IMR-90 (cell line): ENCODE measurements at regions not wholly inside any gene's neighbourhood (a gene's known extent, or its start where the extent isn't known, plus 50 kb on each side); places are given as distances from the start of the nearest gene placed in this dataset.

ENCODE experiments used
- BHLHE40 ChIP-seq: fragments of 150-350 bp; IDR thresholded peaks from 2 replicates; pipeline ENCODE4 v1.6.1; 2016; ENCODE audit warnings: mild to moderate bottlenecking, low read depth, low read length
- CEBPB ChIP-seq: IDR thresholded peaks from 2 replicates; pipeline ENCODE4 v1.6.1; 2012; ENCODE audit warnings: low read depth, low read length, improper control_type of control experiment
- CHD1 ChIP-seq: IDR thresholded peaks from 2 replicates; pipeline ENCODE4 v1.6.1; 2012; ENCODE audit warnings: low read depth, low read length, improper control_type of control experiment
- FOS ChIP-seq: fragments of 150-350 bp; IDR thresholded peaks from 2 replicates; pipeline ENCODE4 v1.6.1; 2016; ENCODE audit warnings: low read depth, low read length
- MAFK ChIP-seq: IDR thresholded peaks from 2 replicates; pipeline ENCODE4 v1.6.1; 2012; ENCODE audit warnings: low read depth, low read length, improper control_type of control experiment
- MAZ ChIP-seq: IDR thresholded peaks from 2 replicates; pipeline ENCODE4 v1.6.1; 2012; ENCODE audit warnings: low read depth, mild to moderate bottlenecking, low read length, improper control_type of control experiment, moderate library complexity, borderline replicate concordance
- POLR2A ChIP-seq: IDR thresholded peaks from 2 replicates; pipeline ENCODE4 v1.6.1; 2012; ENCODE audit warnings: mild to moderate bottlenecking, low read depth, low read length
- RAD21 ChIP-seq: IDR thresholded peaks from 2 replicates; pipeline ENCODE4 v1.6.1; 2012; ENCODE audit warnings: low read length, improper control_type of control experiment
- RCOR1 ChIP-seq: IDR thresholded peaks from 2 replicates; pipeline ENCODE4 v1.6.1; 2012; ENCODE audit warnings: mild to moderate bottlenecking, low read length, improper control_type of control experiment; ENCODE audit not compliant: insufficient replicate concordance
- RFX5 ChIP-seq: IDR thresholded peaks from 2 replicates; pipeline ENCODE4 v1.8.0; 2012; ENCODE audit warnings: low read depth, mild to moderate bottlenecking, low read length, moderate library complexity
- SMC3 ChIP-seq: fragments of 150-350 bp; IDR thresholded peaks from 2 replicates; pipeline ENCODE4 v1.6.1; 2016; ENCODE audit warnings: low read depth, mild to moderate bottlenecking, antibody characterized with exemption, low read length, moderate library complexity
- TF ChIP-seq, protein P1 (sequence below): conservative IDR thresholded peaks from 2 replicates; pipeline ENCODE4 v1.5.1; 2012; ENCODE audit warnings: mild to moderate bottlenecking, low read depth, low read length, improper control_type of control experiment
- TF ChIP-seq, protein P2 (sequence below): fragments of 150-350 bp; IDR thresholded peaks from 2 replicates; pipeline ENCODE4 v1.6.1; 2016; ENCODE audit warnings: low read depth, mild to moderate bottlenecking, low read length, moderate library complexity, borderline replicate concordance
- TF ChIP-seq, protein P3 (sequence below): fragments of 150-350 bp; IDR thresholded peaks from 2 replicates; pipeline ENCODE4 v1.6.1; 2017; ENCODE audit warnings: mild to moderate bottlenecking, antibody characterized with exemption, low read length, low read depth

DNA sequence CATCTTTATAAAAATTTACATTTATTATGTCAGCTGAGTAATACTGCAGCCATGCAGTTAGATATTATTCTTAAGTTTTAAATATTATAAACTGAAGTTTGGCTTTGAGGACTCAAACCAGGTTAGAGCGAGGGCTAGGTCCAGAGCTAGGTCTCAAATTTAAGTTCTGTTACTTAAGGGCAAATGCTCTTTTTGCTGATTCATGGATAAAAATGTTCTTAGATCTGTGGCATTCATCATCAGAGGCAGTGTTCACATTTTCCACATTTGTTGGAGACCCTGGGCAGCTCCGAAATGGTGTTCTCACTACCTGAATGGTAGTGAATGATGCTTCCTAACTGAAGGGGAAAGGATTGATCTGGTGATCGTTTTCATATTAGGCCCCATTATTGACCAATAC is 121.4 kb upstream of the MB21D2 start:
- TF ChIP-seq, protein P1, sequence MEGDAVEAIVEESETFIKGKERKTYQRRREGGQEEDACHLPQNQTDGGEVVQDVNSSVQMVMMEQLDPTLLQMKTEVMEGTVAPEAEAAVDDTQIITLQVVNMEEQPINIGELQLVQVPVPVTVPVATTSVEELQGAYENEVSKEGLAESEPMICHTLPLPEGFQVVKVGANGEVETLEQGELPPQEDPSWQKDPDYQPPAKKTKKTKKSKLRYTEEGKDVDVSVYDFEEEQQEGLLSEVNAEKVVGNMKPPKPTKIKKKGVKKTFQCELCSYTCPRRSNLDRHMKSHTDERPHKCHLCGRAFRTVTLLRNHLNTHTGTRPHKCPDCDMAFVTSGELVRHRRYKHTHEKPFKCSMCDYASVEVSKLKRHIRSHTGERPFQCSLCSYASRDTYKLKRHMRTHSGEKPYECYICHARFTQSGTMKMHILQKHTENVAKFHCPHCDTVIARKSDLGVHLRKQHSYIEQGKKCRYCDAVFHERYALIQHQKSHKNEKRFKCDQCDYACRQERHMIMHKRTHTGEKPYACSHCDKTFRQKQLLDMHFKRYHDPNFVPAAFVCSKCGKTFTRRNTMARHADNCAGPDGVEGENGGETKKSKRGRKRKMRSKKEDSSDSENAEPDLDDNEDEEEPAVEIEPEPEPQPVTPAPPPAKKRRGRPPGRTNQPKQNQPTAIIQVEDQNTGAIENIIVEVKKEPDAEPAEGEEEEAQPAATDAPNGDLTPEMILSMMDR = no peak
- TF ChIP-seq RFX5 (no peak), POLR2A (no peak), FOS (no peak), SMC3 (no peak), BHLHE40 (no peak), RAD21 (no peak), RCOR1 (no peak), CEBPB (no peak), CHD1 (no peak), MAZ (no peak), MAFK (peak; percentile 69)
- TF ChIP-seq, protein P2, sequence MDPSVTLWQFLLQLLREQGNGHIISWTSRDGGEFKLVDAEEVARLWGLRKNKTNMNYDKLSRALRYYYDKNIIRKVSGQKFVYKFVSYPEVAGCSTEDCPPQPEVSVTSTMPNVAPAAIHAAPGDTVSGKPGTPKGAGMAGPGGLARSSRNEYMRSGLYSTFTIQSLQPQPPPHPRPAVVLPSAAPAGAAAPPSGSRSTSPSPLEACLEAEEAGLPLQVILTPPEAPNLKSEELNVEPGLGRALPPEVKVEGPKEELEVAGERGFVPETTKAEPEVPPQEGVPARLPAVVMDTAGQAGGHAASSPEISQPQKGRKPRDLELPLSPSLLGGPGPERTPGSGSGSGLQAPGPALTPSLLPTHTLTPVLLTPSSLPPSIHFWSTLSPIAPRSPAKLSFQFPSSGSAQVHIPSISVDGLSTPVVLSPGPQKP = no peak
- TF ChIP-seq, protein P3, sequence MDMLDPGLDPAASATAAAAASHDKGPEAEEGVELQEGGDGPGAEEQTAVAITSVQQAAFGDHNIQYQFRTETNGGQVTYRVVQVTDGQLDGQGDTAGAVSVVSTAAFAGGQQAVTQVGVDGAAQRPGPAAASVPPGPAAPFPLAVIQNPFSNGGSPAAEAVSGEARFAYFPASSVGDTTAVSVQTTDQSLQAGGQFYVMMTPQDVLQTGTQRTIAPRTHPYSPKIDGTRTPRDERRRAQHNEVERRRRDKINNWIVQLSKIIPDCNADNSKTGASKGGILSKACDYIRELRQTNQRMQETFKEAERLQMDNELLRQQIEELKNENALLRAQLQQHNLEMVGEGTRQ = no peak
